Epithelial cell of esophagus (primary cell): ENCODE measurements at regions not wholly inside any gene's neighbourhood (a gene's known extent, or its start where the extent isn't known, plus 50 kb on each side); places are given as distances from the start of the nearest gene placed in this dataset.

ENCODE experiments used
- DNase-seq: peaks from one replicate; pipeline ENCODE4 v3.0.0; 2010; ENCODE audit warnings: low read depth
- H3K4me3 ChIP-seq: 2 replicates; pipeline ENCODE4 v1.5.1; 2011; ENCODE audit warnings: mild to moderate bottlenecking, low read length, control low read depth
- TF ChIP-seq, protein P1 (sequence below): IDR thresholded peaks from 2 replicates; pipeline ENCODE4 v1.5.1; 2011; ENCODE audit warnings: low read depth, mild to moderate bottlenecking, low read length, control low read depth, inconsistent platforms; ENCODE audit not compliant: insufficient read depth; ENCODE audit errors: missing control alignments

DNA sequence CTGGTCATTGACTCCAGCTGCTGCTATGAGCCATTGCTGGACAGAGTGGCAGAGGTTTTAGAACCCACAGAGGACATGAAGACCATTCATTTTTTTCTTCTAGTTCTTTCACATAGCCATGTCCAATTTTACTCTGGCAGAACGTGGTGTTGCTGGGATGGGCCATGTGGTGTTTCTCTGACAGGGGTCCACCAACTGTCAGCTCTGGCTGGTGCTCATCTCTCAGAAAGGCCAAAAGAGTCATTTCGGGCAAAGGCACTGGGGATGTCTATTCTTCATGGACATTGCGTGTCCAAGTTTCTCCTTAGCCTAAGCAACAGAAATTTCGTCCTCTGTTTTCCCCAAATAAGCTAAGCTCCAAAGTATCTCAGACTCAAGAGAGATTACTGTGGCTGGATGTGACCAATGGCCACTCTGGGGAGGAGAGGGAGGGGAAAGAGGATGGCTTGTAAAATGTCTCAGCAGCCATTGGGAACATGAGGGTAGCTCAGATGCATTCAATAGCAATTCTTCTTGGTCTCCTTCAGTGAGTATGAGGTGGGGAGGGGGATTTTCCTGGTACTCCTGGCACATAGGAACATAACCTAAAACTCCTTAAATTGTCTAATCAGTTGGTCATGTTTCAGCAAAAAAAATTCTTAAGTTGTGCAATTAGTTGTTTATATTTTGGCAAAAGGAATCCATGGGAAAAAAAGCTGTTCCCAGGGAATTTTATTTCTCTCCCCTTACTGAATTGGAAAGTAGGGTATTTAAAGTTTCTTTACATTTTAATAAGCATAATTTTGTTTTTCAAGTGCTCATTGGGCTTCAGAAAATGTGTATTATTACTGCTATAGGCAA is 131.6 kb upstream of the MITF start:
- H3K4me3 ChIP-seq, result no peak overlapping the region
- TF ChIP-seq, protein P1, sequence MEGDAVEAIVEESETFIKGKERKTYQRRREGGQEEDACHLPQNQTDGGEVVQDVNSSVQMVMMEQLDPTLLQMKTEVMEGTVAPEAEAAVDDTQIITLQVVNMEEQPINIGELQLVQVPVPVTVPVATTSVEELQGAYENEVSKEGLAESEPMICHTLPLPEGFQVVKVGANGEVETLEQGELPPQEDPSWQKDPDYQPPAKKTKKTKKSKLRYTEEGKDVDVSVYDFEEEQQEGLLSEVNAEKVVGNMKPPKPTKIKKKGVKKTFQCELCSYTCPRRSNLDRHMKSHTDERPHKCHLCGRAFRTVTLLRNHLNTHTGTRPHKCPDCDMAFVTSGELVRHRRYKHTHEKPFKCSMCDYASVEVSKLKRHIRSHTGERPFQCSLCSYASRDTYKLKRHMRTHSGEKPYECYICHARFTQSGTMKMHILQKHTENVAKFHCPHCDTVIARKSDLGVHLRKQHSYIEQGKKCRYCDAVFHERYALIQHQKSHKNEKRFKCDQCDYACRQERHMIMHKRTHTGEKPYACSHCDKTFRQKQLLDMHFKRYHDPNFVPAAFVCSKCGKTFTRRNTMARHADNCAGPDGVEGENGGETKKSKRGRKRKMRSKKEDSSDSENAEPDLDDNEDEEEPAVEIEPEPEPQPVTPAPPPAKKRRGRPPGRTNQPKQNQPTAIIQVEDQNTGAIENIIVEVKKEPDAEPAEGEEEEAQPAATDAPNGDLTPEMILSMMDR, result no peak
- no peak for DNase-seq

DNA sequence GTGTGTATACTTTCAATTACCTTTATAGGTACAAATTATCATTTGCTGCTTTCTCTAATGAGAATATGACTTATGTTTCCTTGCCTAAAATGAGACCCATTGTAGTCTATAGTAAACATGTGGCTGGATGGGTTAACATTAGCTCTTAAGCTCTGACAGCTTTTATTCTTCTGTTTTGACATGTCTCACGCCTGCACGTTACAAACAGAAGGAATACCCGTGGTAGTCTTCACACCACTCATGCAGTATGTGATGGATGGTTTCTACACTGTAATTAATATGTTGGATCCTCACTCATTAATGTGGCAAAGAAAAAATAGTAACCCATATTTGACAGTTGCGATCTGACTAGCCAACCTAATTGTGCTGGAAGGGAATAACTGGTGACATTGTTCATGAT is 133.4 kb upstream of the MITF start:
- TF ChIP-seq, protein P1, result no peak
- no peak for DNase-seq
- H3K4me3 ChIP-seq, result no peak overlapping the region

DNA sequence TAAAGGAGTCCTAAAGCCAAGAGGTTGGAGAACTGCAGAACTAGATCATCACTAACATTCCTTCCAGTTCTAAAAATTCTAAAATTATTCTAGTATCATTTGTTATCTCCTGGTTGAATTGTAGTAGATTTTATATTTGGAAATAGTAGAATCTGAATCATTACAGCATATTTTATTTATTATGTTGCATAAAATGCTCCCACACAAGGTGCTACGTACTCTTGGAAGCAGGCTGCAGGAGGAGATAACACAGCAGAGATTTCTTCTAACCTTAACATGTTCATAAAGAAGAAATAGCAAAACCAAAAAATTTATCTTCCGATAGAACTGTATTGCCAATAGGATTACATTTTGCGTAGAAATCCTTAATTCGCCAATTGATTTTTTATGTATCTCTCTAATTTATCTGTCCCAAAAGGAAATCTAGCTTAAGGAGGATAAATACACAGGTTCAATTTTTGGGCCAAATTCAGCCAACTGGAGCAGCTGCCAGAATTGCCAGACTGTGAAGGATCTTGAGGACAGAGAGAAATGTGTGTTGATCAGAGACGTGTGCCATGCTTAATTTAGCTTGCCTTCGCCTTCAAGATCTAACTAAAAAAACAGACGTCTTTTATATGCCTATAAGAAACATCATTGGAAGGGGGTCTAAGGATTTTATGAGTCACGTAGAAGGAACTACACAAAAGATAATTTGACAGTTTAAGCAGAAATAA is 134.4 kb upstream of the MITF start:
- no peak for DNase-seq
- no peak overlapping the region for H3K4me3 ChIP-seq
- TF ChIP-seq, protein P1, result no peak

DNA sequence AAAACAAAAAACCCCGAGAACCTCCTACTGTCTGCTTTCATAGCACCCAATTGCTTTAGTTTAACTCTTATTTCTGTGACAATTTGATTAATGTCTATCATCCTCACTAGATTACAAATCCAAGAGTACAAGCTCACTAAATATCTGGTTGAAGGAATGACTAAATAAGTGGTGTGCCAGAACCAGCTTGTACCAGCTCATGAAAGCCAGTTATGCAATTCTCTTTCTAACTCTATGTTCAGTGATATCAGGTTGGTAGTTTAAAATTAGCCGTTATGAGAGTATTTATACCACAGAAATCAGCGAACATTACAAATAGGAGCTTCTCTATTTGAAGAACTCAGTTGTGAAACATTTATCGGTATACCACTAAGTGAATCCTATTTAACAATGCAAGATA is 137.2 kb upstream of the MITF start:
- H3K4me3 ChIP-seq, result no peak overlapping the region
- peak; percentile 6 for DNase-seq
- TF ChIP-seq, protein P1, result no peak

DNA sequence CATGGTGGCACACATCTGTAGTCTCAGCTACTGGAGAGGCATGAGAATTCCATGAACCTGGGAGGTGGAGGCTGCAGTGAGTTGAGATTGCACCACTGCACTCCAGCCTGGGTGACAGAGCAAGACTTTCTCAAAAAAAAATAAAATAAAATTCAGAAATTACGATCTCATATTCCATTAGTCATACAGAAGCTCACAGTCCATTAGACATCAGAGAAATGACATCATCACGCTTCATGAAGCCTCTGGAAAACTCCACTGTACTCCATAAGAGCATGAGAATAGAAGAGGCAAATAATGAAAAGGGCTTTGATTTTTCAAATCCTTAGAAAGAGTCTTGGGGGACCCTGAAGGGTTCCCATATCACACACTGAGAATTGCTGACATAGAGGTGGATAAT is 145.0 kb upstream of the MITF start:
- no peak for DNase-seq
- TF ChIP-seq, protein P1, result no peak
- H3K4me3 ChIP-seq, result no peak overlapping the region

DNA sequence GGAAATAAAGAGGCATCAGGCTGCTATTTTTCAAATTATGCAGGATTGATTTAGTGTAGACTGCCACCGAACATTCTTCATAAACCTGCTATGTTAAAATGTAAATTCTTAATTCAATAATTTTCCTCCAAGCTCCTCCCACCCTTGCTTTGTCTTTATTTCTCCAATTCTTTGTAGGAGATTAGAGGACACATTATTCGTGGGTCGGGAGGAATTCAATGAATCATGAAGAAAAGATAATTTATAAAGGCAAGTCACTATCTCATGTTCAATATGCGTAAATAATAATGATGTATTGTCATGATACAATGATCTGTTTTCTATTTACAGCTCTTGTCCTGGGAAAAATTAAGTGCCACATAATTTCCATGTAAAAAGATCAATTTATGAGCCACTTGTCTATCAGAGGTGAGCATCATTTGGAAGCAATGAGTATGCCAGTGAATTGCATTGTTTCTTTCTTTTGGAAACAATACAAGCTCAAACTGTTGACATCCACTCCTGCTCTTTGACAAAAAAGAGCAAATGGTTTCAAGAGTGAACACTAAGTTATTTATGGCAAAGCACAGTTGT is 148.0 kb upstream of the MITF start:
- DNase-seq, result no peak
- H3K4me3 ChIP-seq, result no peak overlapping the region
- TF ChIP-seq, protein P1, result no peak

DNA sequence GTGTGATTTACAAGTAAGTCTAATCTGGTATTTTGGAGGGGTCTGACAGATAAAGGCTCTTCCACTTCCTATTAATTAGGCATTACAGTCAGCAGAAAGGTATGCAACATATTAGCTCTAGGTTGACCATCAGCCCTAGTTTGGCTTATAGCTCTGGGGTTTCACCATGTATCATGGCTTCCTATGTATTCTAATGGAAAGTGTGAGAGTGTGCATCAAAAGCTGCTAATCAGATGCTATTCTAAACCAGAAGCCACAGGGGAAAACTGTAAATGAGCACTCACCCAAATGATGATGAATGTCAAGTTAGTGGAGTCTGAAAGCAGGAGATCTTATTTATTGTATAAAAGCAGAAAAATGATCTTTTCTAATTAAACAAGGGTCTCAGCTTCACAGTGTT is 149.2 kb upstream of the MITF start:
- no peak overlapping the region for H3K4me3 ChIP-seq
- TF ChIP-seq, protein P1, result no peak
- DNase-seq, result no peak
